Sciatic nerve (tissue), 2 donors: ENCODE measurements at regions not wholly inside any gene's neighbourhood (a gene's known extent, or its start where the extent isn't known, plus 50 kb on each side); places are given as distances from the start of the nearest gene placed in this dataset.

Experiments used
- ATAC-seq: fragments of 200-7000 bp; cut with Tn5 transposase; one replicate; pipeline ENCODE4 v1.9.1; 2020; ENCODE audit warnings: mild to moderate bottlenecking, moderate library complexity
- DNase-seq: peaks from one replicate; pipeline ENCODE4 v3.0.0-alpha.2; 2020; ENCODE audit warnings: low spot score
- intact Hi-C: fragments of 100-400 bp; cut with DNase I; formaldehyde crosslinking; loops from one replicate; pipeline ENCODE4 v1.14.2; 2022
- donor health status: DM: no; HTN: no; CAD: no.
- donor health status: DM: no; HTN: no; CAD: no.

- no peak for DNase-seq
- no peak for ATAC-seq
- intact Hi-C loops, result no loop called here
These were observed 105.0 kb upstream of the WDR11 start for GRCh38 chr10:120746001-120746777.

DNA sequence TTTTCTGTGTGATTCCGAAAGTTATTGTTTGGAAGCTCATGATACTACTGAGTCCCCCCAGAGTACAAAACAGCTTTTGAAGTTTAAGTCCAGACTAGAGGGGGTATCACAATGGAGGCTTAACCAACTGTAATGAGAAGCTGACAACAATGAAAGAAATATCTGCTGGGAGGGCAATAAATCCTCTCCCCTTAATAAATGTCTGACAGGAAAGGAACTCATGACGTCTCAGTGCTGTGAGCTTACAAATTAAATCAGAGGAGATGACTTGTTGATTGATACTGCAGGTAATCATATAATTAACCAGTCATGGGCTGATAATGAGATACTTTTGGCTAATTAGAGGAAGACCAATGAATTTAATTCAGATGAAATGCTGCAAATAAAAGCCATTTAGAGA lies 102.6 kb upstream of the WDR11 start:
- intact Hi-C loops, result no loop called here
- DNase-seq, result no peak
- ATAC-seq, result no peak

- intact Hi-C loops, result no loop called here
- no peak for ATAC-seq
- DNase-seq, result no peak
These were observed 102.1 kb upstream of the WDR11 start for GRCh38 chr10:120749072-120749471.

GRCh38 chr10:120749856-120750566 lies 101.2 kb upstream of the WDR11 start:
- intact Hi-C loops, result no loop called here
- peak; percentile 58 for ATAC-seq

GRCh38 chr10:120755771-120756170 lies 95.4 kb upstream of the WDR11 start:
- ATAC-seq (no peak), DNase-seq (no peak)
- intact Hi-C loops, result no loop called here

More at GRCh38 chr10:120749856-120750566, 101.2 kb upstream of the WDR11 start:
- DNase-seq, result no peak

DNA sequence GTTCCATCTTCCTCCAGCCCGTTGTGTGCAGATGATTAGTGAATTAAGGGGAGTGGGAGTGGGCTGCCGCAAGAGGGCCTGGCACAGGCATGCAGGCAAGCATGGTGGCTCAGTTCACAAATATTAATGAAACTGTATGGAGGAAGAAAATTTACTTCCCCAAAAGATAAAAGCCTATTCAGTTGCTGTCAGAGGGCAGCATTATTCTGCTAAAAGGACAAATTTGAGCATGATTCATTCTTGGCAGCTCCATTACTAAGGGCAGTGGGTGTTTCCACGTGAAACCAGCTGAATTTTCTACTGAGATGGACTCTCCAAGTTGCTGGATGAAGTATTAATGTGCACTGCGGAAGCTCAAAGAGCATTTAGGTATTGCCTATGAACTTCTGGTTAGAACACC lies 90.9 kb upstream of the WDR11 start:
- intact Hi-C loops, result no loop called here
- ATAC-seq, result no peak
- DNase-seq, result no peak

- intact Hi-C loops, result no loop called here
- ATAC-seq (no peak), DNase-seq (no peak)
These were observed 89.2 kb upstream of the WDR11 start for GRCh38 chr10:120761951-120762350.

DNA sequence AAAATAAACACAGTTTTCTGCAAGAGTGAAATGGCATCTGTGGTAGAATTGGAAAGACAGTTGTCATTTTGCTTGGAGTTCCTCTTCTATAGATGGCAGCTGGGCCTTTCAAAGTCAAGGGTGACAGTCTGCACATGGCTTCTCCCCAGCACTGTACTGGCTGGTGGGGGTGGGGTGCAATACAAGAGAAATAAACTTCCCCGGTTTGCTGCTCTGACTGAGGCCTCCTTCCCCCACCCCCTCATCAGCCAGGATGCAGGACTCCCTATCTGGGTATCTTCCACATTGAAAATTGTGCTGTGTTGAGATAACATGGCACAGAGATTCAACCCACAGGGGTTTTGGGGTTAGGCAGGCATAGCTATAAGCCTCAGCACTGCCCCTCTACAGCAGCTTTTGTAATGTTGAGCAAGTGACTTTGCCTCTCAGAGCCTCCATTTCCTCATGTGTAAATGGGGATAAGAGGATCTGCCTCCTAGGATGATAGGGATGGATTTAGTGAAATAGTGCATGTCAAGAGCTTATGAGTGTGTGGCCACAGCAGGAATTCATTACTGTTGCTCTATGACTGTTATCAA lies 85.8 kb upstream of the WDR11 start:
- ATAC-seq (no peak), DNase-seq (no peak)
- intact Hi-C loops, result no loop called here

DNA sequence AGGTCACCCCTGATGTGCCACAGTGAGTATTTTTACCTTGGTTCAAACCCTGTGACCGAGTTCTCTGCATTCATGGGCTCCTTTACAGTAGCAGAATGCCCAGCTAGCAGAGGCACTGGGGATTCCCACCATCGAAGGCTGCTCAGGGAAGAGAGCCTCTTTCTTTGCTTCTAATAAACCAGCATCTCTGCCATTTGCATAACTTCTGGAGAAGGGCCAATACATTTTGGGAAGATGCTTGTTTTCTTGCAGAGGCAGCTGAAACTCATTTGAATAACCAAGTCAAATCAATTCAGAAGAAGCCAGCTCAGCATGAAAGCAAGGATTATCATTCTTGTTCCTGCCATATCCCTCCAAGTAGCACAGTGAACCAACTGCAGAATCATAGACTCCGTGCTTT lies 82.9 kb upstream of the WDR11 start:
- no peak for ATAC-seq
- intact Hi-C loops, result no loop called here
- no peak for DNase-seq

DNA sequence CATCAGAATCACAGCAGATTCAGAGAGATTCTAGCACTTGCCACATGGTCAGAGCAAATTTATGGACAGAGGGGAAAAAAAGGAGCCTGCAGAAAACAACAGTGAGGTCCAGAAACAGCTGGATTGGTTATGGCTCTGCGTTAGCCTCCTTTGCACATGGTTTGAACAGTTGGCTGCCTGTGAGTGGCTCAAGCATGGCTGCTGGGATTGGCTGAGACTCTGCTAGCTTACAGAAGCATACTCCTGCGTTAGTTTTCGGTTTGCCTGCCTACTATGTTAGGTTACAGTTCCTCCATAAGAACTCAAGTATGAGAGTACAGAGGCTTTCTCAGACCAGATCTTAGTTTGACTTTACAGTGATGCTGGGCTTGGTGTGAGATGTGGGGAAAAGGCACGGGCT lies 80.7 kb upstream of the WDR11 start:
- ATAC-seq (no peak), DNase-seq (no peak)
- intact Hi-C loops, result no loop called here

DNA sequence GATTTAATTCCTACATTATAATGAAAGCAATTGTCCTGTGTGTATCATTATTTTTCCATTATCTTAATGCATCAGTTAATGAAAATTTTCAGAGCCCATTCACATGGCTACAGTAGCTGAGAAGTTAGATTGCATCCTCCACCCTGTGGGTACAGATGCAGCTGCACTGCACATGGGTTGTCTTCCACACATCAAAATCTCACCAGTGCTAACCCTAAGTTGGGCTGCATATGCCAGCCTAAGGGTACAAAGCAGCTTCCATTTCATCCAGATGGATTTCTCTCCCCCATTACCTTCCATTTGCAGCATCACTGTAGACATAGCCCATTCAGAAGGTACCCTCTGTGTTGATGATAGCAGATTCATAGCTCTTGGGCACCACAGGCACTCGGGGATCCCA lies 74.7 kb upstream of the WDR11 start:
- DNase-seq (no peak), ATAC-seq (no peak)
- intact Hi-C loops, result no loop called here

- ATAC-seq, result no peak
- intact Hi-C loops, result no loop called here
- no peak for DNase-seq
These were observed 68.8 kb upstream of the WDR11 start for GRCh38 chr10:120782336-120782735.

DNA sequence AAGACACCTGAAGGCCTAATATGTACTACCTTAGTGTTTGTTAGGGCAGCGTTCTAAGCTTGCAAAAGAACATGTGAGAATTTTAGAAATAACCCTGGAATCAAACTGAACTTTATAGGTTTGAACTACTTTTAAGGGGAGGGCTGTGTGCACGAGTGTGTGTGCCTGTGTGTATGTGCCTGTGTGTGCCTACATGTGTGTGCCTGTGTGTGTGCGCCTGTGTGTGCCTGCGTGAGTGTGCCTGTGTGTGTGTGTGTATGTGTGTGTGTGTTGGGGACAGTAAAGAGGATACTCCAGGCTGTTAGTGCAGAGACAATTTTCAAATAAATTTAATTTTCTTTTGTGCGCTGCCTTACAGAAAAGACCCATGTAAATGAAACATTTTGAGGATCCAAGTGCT lies 68.1 kb upstream of the WDR11 start:
- intact Hi-C loops, result no loop called here
- ATAC-seq (no peak), DNase-seq (no peak)

DNA sequence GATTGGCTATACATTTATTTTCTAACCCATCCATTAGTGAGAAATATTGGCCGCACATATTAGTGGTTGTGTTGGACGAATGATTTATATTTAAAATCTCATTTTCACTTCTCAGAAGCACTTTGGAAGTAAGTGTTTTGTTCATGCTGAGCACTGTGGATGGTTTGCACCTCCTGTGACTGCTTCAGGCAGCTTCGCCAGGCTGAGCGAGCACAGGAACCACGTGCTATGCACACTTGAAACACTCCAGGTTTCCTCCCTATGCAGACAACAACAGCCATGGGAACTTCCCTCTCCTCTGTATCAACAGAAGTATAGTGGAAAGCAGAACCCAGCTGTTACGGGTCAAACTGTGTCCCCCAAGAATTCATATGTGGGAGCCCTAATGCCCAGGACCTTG lies 67.3 kb upstream of the WDR11 start:
- ATAC-seq (peak; percentile 30), DNase-seq (no peak)
- intact Hi-C loops, result no loop called here

DNA sequence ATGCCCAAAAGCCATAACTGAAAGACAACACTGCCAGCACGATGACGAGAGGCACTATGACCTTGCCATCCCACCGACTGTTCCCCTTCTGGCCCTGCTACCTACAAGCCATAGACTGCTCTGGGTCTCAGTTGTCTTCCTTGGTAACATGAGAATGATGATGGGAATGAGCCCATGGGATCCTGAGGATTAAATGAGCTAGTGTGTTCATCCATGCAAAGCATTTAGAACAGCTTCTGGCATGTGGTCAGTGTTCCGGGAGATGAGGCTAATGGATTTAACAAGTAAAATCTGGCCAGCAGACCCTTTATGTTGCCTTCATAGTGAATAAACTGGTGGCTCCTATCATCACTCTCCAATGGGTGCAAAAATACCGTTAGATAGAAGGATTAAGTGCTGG lies 62.4 kb upstream of the WDR11 start:
- intact Hi-C loops, result no loop called here
- DNase-seq (no peak), ATAC-seq (no peak)

GRCh38 chr10:120789303-120790203 lies 61.6 kb upstream of the WDR11 start:
- intact Hi-C loops, result no loop called here
- DNase-seq, result no peak
- ATAC-seq, result peak; percentile 50

DNA sequence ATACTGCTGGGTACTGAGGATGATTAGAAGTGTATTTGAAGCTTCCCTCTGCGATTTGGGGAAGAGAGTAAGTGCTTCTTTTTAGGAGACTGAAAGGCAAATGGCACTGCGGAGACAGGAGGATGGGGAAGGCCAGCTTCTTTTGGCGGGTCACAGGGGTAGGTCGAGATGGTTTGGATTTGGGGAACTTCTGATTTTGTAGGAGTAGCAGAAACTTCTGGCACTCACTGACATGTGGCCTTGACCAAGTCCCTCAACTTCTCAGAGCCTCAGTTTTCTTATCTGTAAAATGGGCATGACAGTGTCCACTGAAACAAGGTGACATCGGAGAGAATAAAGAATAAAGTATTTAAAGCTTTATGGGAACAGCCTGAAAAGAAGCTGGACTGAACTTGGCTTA lies 59.8 kb upstream of the WDR11 start:
- DNase-seq, result no peak
- intact Hi-C loops, result no loop called here
- no peak for ATAC-seq

- intact Hi-C loops, result no loop called here
- no peak for DNase-seq
- ATAC-seq, result no peak
These were observed 58.1 kb upstream of the WDR11 start for GRCh38 chr10:120793088-120793487.

DNA sequence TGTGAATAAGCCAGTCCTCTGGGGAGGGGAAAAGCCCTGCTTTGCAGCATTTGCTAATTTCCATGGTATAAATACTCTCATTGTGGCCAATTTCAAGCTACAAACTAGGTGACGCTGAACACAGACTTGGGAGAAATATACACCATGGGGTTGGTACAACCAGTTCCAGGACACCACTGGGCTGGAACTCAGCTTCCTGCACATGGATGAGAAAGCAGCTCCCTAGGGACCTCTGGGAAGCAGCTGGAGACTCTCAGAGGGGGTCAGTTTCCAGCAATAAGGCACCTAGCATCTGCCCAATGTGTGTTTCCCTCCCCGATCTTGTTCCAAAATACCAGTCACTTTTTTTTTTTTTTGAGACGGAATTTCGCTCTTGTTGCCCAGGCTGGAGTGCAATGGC lies 56.8 kb upstream of the WDR11 start:
- ATAC-seq, result no peak
- DNase-seq, result no peak
- intact Hi-C loops, result no loop called here
